Breast epithelium (tissue), 3 donors: ENCODE measurements at regions not wholly inside any gene's neighbourhood (a gene's known extent, or its start where the extent isn't known, plus 50 kb on each side); places are given as distances from the start of the nearest gene placed in this dataset.

ENCODE experiments used
- CTCF ChIP-seq, 3 donors: fragments of 450-650 bp; IDR thresholded peaks; one replicate each; pipeline ENCODE4 v1.5.1; 2016 to 2017; ENCODE audit warnings: antibody characterized with exemption in 3 of 3, mild to moderate bottlenecking in 3 of 3, moderate library complexity in 3 of 3
- POLR2A ChIP-seq: fragments of 450-650 bp; IDR thresholded peaks from one replicate; pipeline ENCODE4 v1.6.1; 2016; ENCODE audit warnings: antibody characterized with exemption, mild to moderate bottlenecking, moderate library complexity
- POLR2AphosphoS5 ChIP-seq, 3 donors: sonication (generic); formaldehyde crosslinking; IDR thresholded peaks; one replicate each; pipeline ENCODE4 v1.6.1; 2017; ENCODE audit warnings: antibody characterized with exemption in 3 of 3

- no peak for TF ChIP-seq POLR2A
- no peak for TF ChIP-seq CTCF (IDR thresholded peaks at IDR 0.05)
- no peak for TF ChIP-seq POLR2AphosphoS5 (IDR thresholded peaks at IDR 0.05)
These were observed 303.7 kb upstream of the PCDH15 start for GRCh38 chr10:55104738-55105137.
